Hindlimb muscle (tissue), 1 donor: ENCODE measurements at regions not wholly inside any gene's neighbourhood (a gene's known extent, or its start where the extent isn't known, plus 50 kb on each side); places are given as distances from the start of the nearest gene placed in this dataset.
"Not testable (repeated sequence)": the region's sequence is repeated elsewhere in the genome, so short reads cannot be mapped to it uniquely, and the experiment has no call there.

Experiments
- DNase-seq: peaks from one replicate; pipeline ENCODE4 v3.0.0-alpha.2; 2013

GRCh38 chr12:31906557-31907301 lies 52.5 kb upstream of the RESF1 start:
- no peak for DNase-seq

GRCh38 chr12:31903025-31903424 lies 56.2 kb upstream of the RESF1 start:
- no peak for DNase-seq

- DNase-seq: no peak
These were observed 58.9 kb upstream of the RESF1 start for GRCh38 chr12:31900271-31900670.

GRCh38 chr12:31899109-31899508 lies 60.1 kb upstream of the RESF1 start:
- no peak for DNase-seq

GRCh38 chr12:31897781-31898503 lies 61.3 kb upstream of the RESF1 start:
- DNase-seq: no peak

- DNase-seq: not testable (repeated sequence)
These were observed 62.1 kb upstream of the RESF1 start for GRCh38 chr12:31897092-31897491.

GRCh38 chr12:31896514-31897039 lies 62.6 kb upstream of the RESF1 start:
- no peak for DNase-seq

- no peak for DNase-seq
These were observed 63.6 kb upstream of the RESF1 start for GRCh38 chr12:31895449-31896150.

- DNase-seq: no peak
These were observed 68.6 kb upstream of the RESF1 start for GRCh38 chr12:31890295-31891285.

GRCh38 chr12:31887109-31887811 lies 72.0 kb upstream of the RESF1 start:
- DNase-seq: no peak

- not testable (repeated sequence) for DNase-seq
These were observed 76.5 kb upstream of the RESF1 start for GRCh38 chr12:31882682-31883081.

GRCh38 chr12:31880340-31880739 lies 78.9 kb upstream of the RESF1 start:
- no peak for DNase-seq

GRCh38 chr12:31877884-31878283 lies 81.3 kb upstream of the RESF1 start:
- no peak for DNase-seq

- DNase-seq: no peak
These were observed 82.4 kb upstream of the RESF1 start for GRCh38 chr12:31876568-31877424.

- DNase-seq: no peak
These were observed 83.6 kb upstream of the RESF1 start for GRCh38 chr12:31875609-31875964.

- peak; percentile 38 for DNase-seq
These were observed 84.1 kb upstream of the RESF1 start for GRCh38 chr12:31874961-31875608.

- no peak for DNase-seq
These were observed 86.2 kb upstream of the RESF1 start for GRCh38 chr12:31872831-31873604.

- no peak for DNase-seq
These were observed 89.2 kb upstream of the RESF1 start for GRCh38 chr12:31869972-31870371.

GRCh38 chr12:31868965-31869364 lies 90.2 kb upstream of the RESF1 start:
- DNase-seq: no peak
